ENCODE measurements at regions not wholly inside any gene's neighbourhood (a gene's known extent, or its start where the extent isn't known, plus 50 kb on each side); places are given as distances from the start of the nearest gene placed in this dataset.

GRCh38 chr10:88100281-88100680, 236.9 kb downstream of the PTEN start:
- TF ChIP-seq GATA2 (IDR thresholded peaks at IDR 0.05; ENCODE audit: low read depth, low read length) = no peak
- no peak for TF ChIP-seq GATA3 (IDR thresholded peaks at IDR 0.05; ENCODE audit: low read depth, low read length)

Data from SH-SY5Y (cell line).